B cell (primary cell): ENCODE measurements at regions not wholly inside any gene's neighbourhood (a gene's known extent, or its start where the extent isn't known, plus 50 kb on each side); places are given as distances from the start of the nearest gene placed in this dataset.

ENCODE experiments used
- ATAC-seq: fragments of 200-7000 bp; cut with Tn5 transposase; one replicate; pipeline ENCODE4 v1.10.0; 2021; ENCODE audit warnings: low read depth, mild to moderate bottlenecking, moderate number of reproducible peaks, moderate library complexity
- CTCF ChIA-PET: fragments of 350-600 bp; sonication (Branson Sonifier 250); formaldehyde crosslinking; loops from one replicate; lab custom pipeline; 2021; ENCODE audit warnings: antibody characterized with exemption, inconsistent platforms; lab: Charles Lee
- POLR2A ChIA-PET: fragments of 350-600 bp; sonication (Branson Sonifier 250); formaldehyde crosslinking; loops from one replicate; lab custom pipeline; 2021; ENCODE audit warnings: antibody characterized with exemption; lab: Charles Lee
- DNase-seq: peaks from one replicate; pipeline ENCODE4 v3.0.0; 2013
- H2AFZ ChIP-seq: 2 replicates; pipeline ENCODE4 v1.6.1; 2012; ENCODE audit warnings: mild to moderate bottlenecking, low read depth, low read length; ENCODE audit not compliant: insufficient read depth, poor library complexity, severe bottlenecking
- H3K27ac ChIP-seq, 2 donors: 1 replicate in 1 of 2; 2 replicates in 1 of 2; pipeline ENCODE4 v1.5.1; 2012 to 2013; ENCODE audit warnings: low read length in 2 of 2, mild to moderate bottlenecking in 2 of 2, moderate library complexity in 1 of 2
- H3K27me3 ChIP-seq, 4 experiments: fragments of 200-600 bp in 1 of 4; sonication (generic) in 1 of 4; replicated peaks in 1 of 4; 1 replicate in 2 of 4; 2 replicates in 2 of 4; pipeline versions ENCODE4 v1.6.1 to v1.7.0; 2013 to 2016; ENCODE audit warnings: low read length in 3 of 4, mild to moderate bottlenecking in 2 of 4, mixed read lengths in 1 of 4, moderate library complexity in 1 of 4; ENCODE audit not compliant: insufficient read depth in 4 of 4, control insufficient read depth in 3 of 4; ENCODE audit errors: control extremely low read depth in 1 of 4
- H3K36me3 ChIP-seq, 2 experiments: replicated peaks in 1 of 2; 1 replicate in 1 of 2; 2 replicates in 1 of 2; pipeline versions ENCODE4 v1.6.1 to v1.7.1; 2013; ENCODE audit warnings: low read length in 1 of 2; ENCODE audit not compliant: insufficient read depth in 2 of 2, control insufficient read depth in 1 of 2; ENCODE audit errors: control extremely low read depth in 1 of 2, extremely low read depth in 1 of 2
- H3K4me1 ChIP-seq, 2 donors: fragments of 200-600 bp in 1 of 2; sonication (generic) in 1 of 2; 1 replicate in 1 of 2; 2 replicates in 1 of 2; pipeline versions ENCODE4 v1.5.1 to v1.6.1; 2013 to 2017; ENCODE audit warnings: low read length in 2 of 2; ENCODE audit not compliant: control insufficient read depth in 2 of 2, insufficient read depth in 2 of 2
- H3K4me2 ChIP-seq: replicated peaks from 2 replicates; pipeline ENCODE3; 2012; ENCODE audit warnings: mild to moderate bottlenecking, low read depth, low read length; ENCODE audit not compliant: poor library complexity, severe bottlenecking
- H3K4me3 ChIP-seq, 5 experiments: fragments of 200-600 bp in 1 of 5; sonication (generic) in 1 of 5; 1 replicate in 3 of 5; 2 replicates in 2 of 5; pipeline versions ENCODE4 v1.5.1 to v1.7.0; 2011 to 2016; ENCODE audit warnings: low read length in 4 of 5, mild to moderate bottlenecking in 4 of 5, low read depth in 2 of 5, control low read depth in 1 of 5, moderate library complexity in 1 of 5; ENCODE audit not compliant: insufficient read depth in 1 of 5; ENCODE audit errors: control extremely low read depth in 1 of 5, extremely low read depth in 1 of 5
- H3K79me2 ChIP-seq: fragments of 200-600 bp; sonication (generic); one replicate; pipeline ENCODE4 v1.6.0; 2016; ENCODE audit warnings: low read length; ENCODE audit not compliant: control insufficient read depth, insufficient read depth
- H3K9ac ChIP-seq: fragments of 200-600 bp; sonication (generic); 2 replicates; pipeline ENCODE4 v1.6.1; 2017; ENCODE audit warnings: mild to moderate bottlenecking, low read length, moderate library complexity
- H3K9me3 ChIP-seq, 3 donors: one replicate each; pipeline versions ENCODE4 v1.6.1 to v1.7.1; 2013; ENCODE audit warnings: low read length in 2 of 3; ENCODE audit not compliant: control insufficient read depth in 2 of 3, insufficient read depth in 1 of 3; ENCODE audit errors: control extremely low read depth in 1 of 3
- H4K20me1 ChIP-seq: 2 replicates; pipeline ENCODE4 v1.6.0; 2012; ENCODE audit warnings: mild to moderate bottlenecking, low read length; ENCODE audit not compliant: insufficient read depth, control insufficient read depth, poor library complexity, severe bottlenecking
- H3K27ac Mint-ChIP-seq: one replicate; pipeline ENCODE4 v1.8.0; 2021; ENCODE audit warnings: mixed read lengths
- H3K27me3 Mint-ChIP-seq: one replicate; pipeline ENCODE4 v1.8.0; 2021; ENCODE audit warnings: mixed read lengths
- H3K4me1 Mint-ChIP-seq: one replicate; pipeline ENCODE4 v1.8.0; 2021; ENCODE audit warnings: mixed read lengths
- H3K4me3 Mint-ChIP-seq: one replicate; pipeline ENCODE4 v1.8.0; 2021; ENCODE audit warnings: mixed read lengths
- H3K9me3 Mint-ChIP-seq: one replicate; pipeline ENCODE4 v1.8.0; 2022; ENCODE audit warnings: mixed read lengths; ENCODE audit not compliant: insufficient read depth
- EZH2 ChIP-seq: IDR thresholded peaks from 2 replicates; pipeline ENCODE4 v1.6.1; 2012; ENCODE audit warnings: borderline replicate concordance, low read depth, mild to moderate bottlenecking, moderate library complexity, low read length; ENCODE audit not compliant: insufficient read depth, poor library complexity, severe bottlenecking
- WGBS: methylation state at CpG from one replicate; pipeline ENCODE4 v1.1.5; 2013; ENCODE audit warnings: missing lambda C conversion rate; ENCODE audit not compliant: insufficient coverage; 5-methylcytosine and 5-hydroxymethylcytosine counted together
- intact Hi-C: fragments of 100-400 bp; cut with micrococcal nuclease; formaldehyde crosslinking; loops from one replicate; pipeline ENCODE4 v1.10.0; 2022
- TF ChIP-seq, protein P1 (sequence below): fragments of 200-600 bp; IDR thresholded peaks from one replicate; pipeline ENCODE4 v1.8.0; 2022; ENCODE audit warnings: antibody characterized with exemption, mild to moderate bottlenecking

- TF ChIP-seq, protein P1, sequence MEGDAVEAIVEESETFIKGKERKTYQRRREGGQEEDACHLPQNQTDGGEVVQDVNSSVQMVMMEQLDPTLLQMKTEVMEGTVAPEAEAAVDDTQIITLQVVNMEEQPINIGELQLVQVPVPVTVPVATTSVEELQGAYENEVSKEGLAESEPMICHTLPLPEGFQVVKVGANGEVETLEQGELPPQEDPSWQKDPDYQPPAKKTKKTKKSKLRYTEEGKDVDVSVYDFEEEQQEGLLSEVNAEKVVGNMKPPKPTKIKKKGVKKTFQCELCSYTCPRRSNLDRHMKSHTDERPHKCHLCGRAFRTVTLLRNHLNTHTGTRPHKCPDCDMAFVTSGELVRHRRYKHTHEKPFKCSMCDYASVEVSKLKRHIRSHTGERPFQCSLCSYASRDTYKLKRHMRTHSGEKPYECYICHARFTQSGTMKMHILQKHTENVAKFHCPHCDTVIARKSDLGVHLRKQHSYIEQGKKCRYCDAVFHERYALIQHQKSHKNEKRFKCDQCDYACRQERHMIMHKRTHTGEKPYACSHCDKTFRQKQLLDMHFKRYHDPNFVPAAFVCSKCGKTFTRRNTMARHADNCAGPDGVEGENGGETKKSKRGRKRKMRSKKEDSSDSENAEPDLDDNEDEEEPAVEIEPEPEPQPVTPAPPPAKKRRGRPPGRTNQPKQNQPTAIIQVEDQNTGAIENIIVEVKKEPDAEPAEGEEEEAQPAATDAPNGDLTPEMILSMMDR: no peak
- TF ChIP-seq EZH2: no peak
- H3K4me1 Mint-ChIP-seq: no peaks in the 10 kb centered on the region
- ATAC-seq: no peak
- Histone ChIP-seq H3K4me1 (no peaks in the 10 kb centered on the region), H3K27ac (no peak overlapping the region), H3K9ac (no peak overlapping the region), H3K4me2 (no peak overlapping the region), H3K79me2 (no peaks in the 10 kb centered on the region), H4K20me1 (no peaks in the 10 kb centered on the region), H3K4me3 (no peak overlapping the region), H3K27me3 (no peaks in the 10 kb centered on the region), H3K36me3 (no peaks in the 10 kb centered on the region), H3K9me3 (no peaks in the 10 kb centered on the region), H2AFZ (no peak overlapping the region)
- ChIA-PET CTCF (no interaction called here), POLR2A (no interaction called here)
- DNase-seq: no peak
- H3K9me3 Mint-ChIP-seq: no peaks in the 10 kb centered on the region
- intact Hi-C loops: no loop called here
- H3K4me3 Mint-ChIP-seq: no peak overlapping the region
- WGBS: no CpG with 5 or more reads among the region's 1 CpG
- no peaks in the 10 kb centered on the region for H3K27me3 Mint-ChIP-seq
- no peak overlapping the region for H3K27ac Mint-ChIP-seq
Observed at GRCh38 chrX:5324546-5324945, 904.1 kb downstream of the NLGN4X start.

DNA sequence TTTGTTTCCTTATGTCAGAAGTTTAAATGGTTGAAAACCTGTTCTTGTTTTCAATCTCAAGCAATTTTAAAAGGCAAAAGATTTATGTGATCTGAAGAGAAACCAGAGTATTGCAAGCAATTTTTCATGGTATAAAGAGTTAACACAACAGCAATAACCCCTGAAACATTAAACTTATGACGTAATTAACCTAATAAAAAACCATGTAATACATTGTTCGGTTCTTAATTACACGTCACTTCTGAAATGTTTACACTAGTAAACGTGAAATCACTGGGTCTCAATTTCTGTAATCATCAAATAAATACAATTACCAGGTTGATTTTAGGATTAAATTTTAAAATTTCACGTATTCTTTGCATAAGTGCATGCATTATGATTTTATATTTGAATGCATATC lies 914.5 kb downstream of the NLGN4X start:
- Histone ChIP-seq H3K4me2 (no peak overlapping the region), H2AFZ (no peak overlapping the region), H3K9ac (no peak overlapping the region), H3K36me3 (no peaks in the 10 kb centered on the region), H3K27me3 (no peaks in the 10 kb centered on the region), H4K20me1 (no peaks in the 10 kb centered on the region), H3K4me1 (no peaks in the 10 kb centered on the region), H3K79me2 (no peaks in the 10 kb centered on the region), H3K4me3 (no peak overlapping the region), H3K27ac (no peak overlapping the region), H3K9me3 (no peaks in the 10 kb centered on the region)
- Mint-ChIP-seq H3K27ac (no peak overlapping the region), H3K9me3 (no peaks in the 10 kb centered on the region), H3K4me1 (no peaks in the 10 kb centered on the region), H3K27me3 (no peaks in the 10 kb centered on the region), H3K4me3 (no peak overlapping the region)
- WGBS: no CpG with 5 or more reads among the region's 5 CpGs
- TF ChIP-seq EZH2: no peak
- TF ChIP-seq, protein P1: no peak
- ATAC-seq: no peak
- ChIA-PET CTCF (no interaction called here), POLR2A (no interaction called here)
- DNase-seq: no peak
- intact Hi-C loops: no loop called here
